Adrenal gland (tissue), 5 donors: ENCODE measurements at regions not wholly inside any gene's neighbourhood (a gene's known extent, or its start where the extent isn't known, plus 50 kb on each side); places are given as distances from the start of the nearest gene placed in this dataset.
"Not testable (repeated sequence)": the region's sequence is repeated elsewhere in the genome, so short reads cannot be mapped to it uniquely, and the experiment has no call there.

Source experiments
- CTCF ChIP-seq, 6 experiments: fragments of 450-650 bp in 4 of 6; fragments of 200-600 bp in 2 of 6; sonication (generic) in 1 of 6; IDR thresholded peaks; 1 replicate in 5 of 6; 2 replicates in 1 of 6; pipeline versions ENCODE4 v1.5.1 to v1.8.0; 2016 to 2021; ENCODE audit warnings: antibody characterized with exemption in 6 of 6, mild to moderate bottlenecking in 2 of 6, moderate library complexity in 1 of 6
- POLR2A ChIP-seq, 2 donors: fragments of 450-650 bp; IDR thresholded peaks; one replicate each; pipeline ENCODE4 v1.6.1; 2017; ENCODE audit warnings: antibody characterized with exemption in 2 of 2, mild to moderate bottlenecking in 2 of 2, moderate library complexity in 1 of 2
- donor health status: DM: no; HTN: no; CAD: no.

- not testable (repeated sequence) for TF ChIP-seq CTCF, POLR2A (IDR thresholded peaks at IDR 0.05)
Measured at GRCh38 chr10:35272401-35272800, 63.9 kb upstream of the CCNY start.
